Esophagus muscularis mucosa (tissue), 4 donors: ENCODE measurements at regions not wholly inside any gene's neighbourhood (a gene's known extent, or its start where the extent isn't known, plus 50 kb on each side); places are given as distances from the start of the nearest gene placed in this dataset.

Experiments used
- DNase-seq: peaks from one replicate; pipeline ENCODE4 v3.0.0-alpha.2; 2017; ENCODE audit errors: extremely low spot score
- H3K27ac ChIP-seq, 4 donors: fragments of 200-600 bp; sonication (generic); replicated peaks in 1 of 4; 1 replicate in 3 of 4; 2 replicates in 1 of 4; pipeline ENCODE4 v1.5.1; 2016 to 2019; ENCODE audit warnings: mild to moderate bottlenecking in 1 of 4
- H3K27me3 ChIP-seq, 4 donors: fragments of 200-600 bp; sonication (generic); one replicate each; pipeline versions ENCODE4 v1.5.1 to v1.6.0; 2016 to 2019
- H3K36me3 ChIP-seq, 4 donors: fragments of 200-600 bp; sonication (generic); one replicate each; pipeline ENCODE4 v1.5.1; 2016 to 2019
- H3K4me1 ChIP-seq, 4 donors: fragments of 200-600 bp; sonication (generic); one replicate each; pipeline ENCODE4 v1.5.1; 2016 to 2019
- H3K4me3 ChIP-seq, 4 donors: fragments of 200-600 bp; sonication (generic); 1 replicate in 2 of 4; 2 replicates in 2 of 4; pipeline ENCODE4 v1.5.1; 2016 to 2019; ENCODE audit warnings: mild to moderate bottlenecking in 4 of 4, moderate library complexity in 1 of 4
- H3K9me3 ChIP-seq, 4 donors: fragments of 200-600 bp; sonication (generic); 1 replicate in 3 of 4; 2 replicates in 1 of 4; pipeline ENCODE4 v1.5.1; 2016 to 2019
- CTCF ChIP-seq, 3 experiments: fragments of 200-600 bp in 2 of 3; fragments of 450-650 bp in 1 of 3; sonication (generic) in 2 of 3; IDR thresholded peaks; one replicate each; pipeline ENCODE4 v1.5.1; 2017 to 2019; ENCODE audit warnings: antibody characterized with exemption in 3 of 3, mild to moderate bottlenecking in 2 of 3, moderate library complexity in 1 of 3
- EP300 ChIP-seq: sonication (generic); formaldehyde crosslinking; IDR thresholded peaks from one replicate; pipeline ENCODE4 v1.6.1; 2017; ENCODE audit warnings: antibody characterized with exemption
- POLR2A ChIP-seq: fragments of 450-650 bp; IDR thresholded peaks from one replicate; pipeline ENCODE4 v1.6.1; 2017; ENCODE audit warnings: antibody characterized with exemption, moderate library complexity, mild to moderate bottlenecking, low read depth
- POLR2AphosphoS5 ChIP-seq, 2 donors: sonication (generic); formaldehyde crosslinking; IDR thresholded peaks; one replicate each; pipeline ENCODE4 v1.6.1; 2017; ENCODE audit warnings: antibody characterized with exemption in 2 of 2
- WGBS: methylation state at CpG from one replicate; pipeline ENCODE4 v1.1.5; 2018; 5-methylcytosine and 5-hydroxymethylcytosine counted together
- intact Hi-C: fragments of 100-400 bp; cut with DNase I; formaldehyde crosslinking; loops from one replicate; pipeline ENCODE4 v1.15.1; 2023

GRCh38 chrX:140292188-140292587, 212.7 kb downstream of the SOX3 start:
- no peak for TF ChIP-seq CTCF (IDR thresholded peaks at IDR 0.05)
- TF ChIP-seq POLR2AphosphoS5 (IDR thresholded peaks at IDR 0.05), result no peak
- TF ChIP-seq POLR2A, result no peak
- TF ChIP-seq EP300, result no peak
- no peak overlapping the region for H3K4me3 ChIP-seq
- 60% methylated on average over 2 of the region's 2 CpGs for WGBS
- intact Hi-C loops, result no loop called here
- no peaks in the 10 kb centered on the region for H3K9me3 ChIP-seq
- H3K27me3 ChIP-seq, result no peaks in the 10 kb centered on the region
- H3K4me1 ChIP-seq, result no peaks in the 10 kb centered on the region
- no peaks in the 10 kb centered on the region for H3K36me3 ChIP-seq
- DNase-seq, result no peak
- H3K27ac ChIP-seq, result no peak overlapping the region

GRCh38 chrX:140274811-140275525, 229.9 kb downstream of the SOX3 start:
- 30% methylated on average over 3 of the region's 3 CpGs for WGBS
- H3K4me3 ChIP-seq, result no peak overlapping the region
- H3K9me3 ChIP-seq, result peaks cover 0 to 17% (median 0%) of the 10 kb centered on the region in 4 donors

DNA sequence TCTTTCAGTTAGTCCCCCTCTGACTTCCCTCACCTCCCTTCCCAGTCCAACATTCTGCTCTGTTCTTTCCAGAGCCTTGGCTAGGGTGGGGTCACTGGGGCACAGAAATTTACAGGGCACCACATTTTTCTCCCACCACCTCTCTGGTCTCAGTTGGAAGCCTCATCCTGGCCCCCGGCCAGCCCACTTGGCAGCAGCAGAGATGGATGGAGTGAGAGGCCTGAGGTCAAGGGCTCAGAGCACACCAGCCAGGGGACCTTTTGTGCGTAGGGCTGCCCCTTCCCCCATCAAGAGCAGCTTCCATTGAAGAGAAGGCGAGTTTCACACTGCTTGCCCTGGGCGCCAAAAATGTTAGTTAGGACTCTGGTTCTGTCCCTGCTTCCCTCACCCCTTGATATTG, 230.9 kb downstream of the SOX3 start:
- intact Hi-C loops, result no loop called here
- Histone ChIP-seq H3K4me3 (no peak overlapping the region), H3K27ac (no peak overlapping the region), H3K36me3 (no peaks in the 10 kb centered on the region), H3K4me1 (no peaks in the 10 kb centered on the region), H3K9me3 (peaks cover 0 to 17% (median 0%) of the 10 kb centered on the region in 4 donors), H3K27me3 (no peaks in the 10 kb centered on the region)
- no peak for DNase-seq
- TF ChIP-seq POLR2A (no peak), POLR2AphosphoS5 (IDR thresholded peaks at IDR 0.05) (no peak), EP300 (no peak), CTCF (IDR thresholded peaks at IDR 0.05) (no peak)
- WGBS, result 51% methylated on average over 4 of the region's 4 CpGs

More at GRCh38 chrX:140274811-140275525, 229.9 kb downstream of the SOX3 start:
- intact Hi-C loops, result no loop called here
- no peak for TF ChIP-seq EP300
- TF ChIP-seq POLR2AphosphoS5 (IDR thresholded peaks at IDR 0.05), result no peak
- no peak for TF ChIP-seq CTCF (IDR thresholded peaks at IDR 0.05)
- TF ChIP-seq POLR2A, result no peak
- no peak for DNase-seq
- Histone ChIP-seq H3K27ac (no peak overlapping the region), H3K36me3 (no peaks in the 10 kb centered on the region), H3K4me1 (no peaks in the 10 kb centered on the region), H3K27me3 (no peaks in the 10 kb centered on the region)

GRCh38 chrX:140250391-140250790, 254.5 kb downstream of the SOX3 start:
- 38% methylated on average over 10 of the region's 10 CpGs for WGBS
- no peak for TF ChIP-seq CTCF (IDR thresholded peaks at IDR 0.05)
- TF ChIP-seq EP300, result no peak
- no peak for TF ChIP-seq POLR2A
- TF ChIP-seq POLR2AphosphoS5 (IDR thresholded peaks at IDR 0.05), result no peak
- Histone ChIP-seq H3K36me3 (no peaks in the 10 kb centered on the region), H3K4me1 (no peaks in the 10 kb centered on the region), H3K27me3 (no peaks in the 10 kb centered on the region), H3K4me3 (no peak overlapping the region), H3K27ac (no peak overlapping the region), H3K9me3 (no peaks in the 10 kb centered on the region)
- DNase-seq, result no peak
- intact Hi-C loops, result no loop called here

DNA sequence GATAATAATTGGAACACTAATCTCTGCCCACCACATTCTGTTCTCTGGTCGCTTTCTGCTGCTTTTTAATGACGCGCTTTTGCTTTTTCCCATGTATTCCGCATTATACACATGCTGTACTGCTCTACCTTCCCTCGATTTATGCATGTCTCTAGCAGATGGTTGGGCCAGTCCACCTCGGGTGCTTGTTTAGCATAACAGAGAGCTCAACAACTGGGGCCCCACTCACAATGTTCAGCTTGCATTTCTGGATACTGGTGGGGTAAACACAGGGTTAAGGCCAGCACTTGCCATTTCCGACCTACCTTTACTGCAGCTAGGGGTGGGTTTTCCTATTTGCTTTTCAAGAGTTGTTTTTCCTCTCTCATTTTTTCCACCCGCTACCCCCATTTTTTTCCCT, 255.8 kb downstream of the SOX3 start:
- WGBS, result 58% methylated on average over 8 of the region's 8 CpGs
- H3K4me1 ChIP-seq, result no peaks in the 10 kb centered on the region
- H3K9me3 ChIP-seq, result no peaks in the 10 kb centered on the region
- no peak for DNase-seq
- H3K27ac ChIP-seq, result no peak overlapping the region
- intact Hi-C loops, result no loop called here
- H3K4me3 ChIP-seq, result no peak overlapping the region
- no peaks in the 10 kb centered on the region for H3K36me3 ChIP-seq
- no peaks in the 10 kb centered on the region for H3K27me3 ChIP-seq
- TF ChIP-seq POLR2AphosphoS5 (IDR thresholded peaks at IDR 0.05), result no peak
- TF ChIP-seq CTCF (IDR thresholded peaks at IDR 0.05), result no peak
- no peak for TF ChIP-seq POLR2A
- no peak for TF ChIP-seq EP300
